Stimulated activated effector memory CD8-positive, alpha-beta T cell treated with anti-CD3 and anti-CD28 coated beads, Interleukin-12 subunit alpha, Interleukin-12 subunit beta, amount 100 ng/mL, for 72 hours (primary cell): ENCODE measurements at regions not wholly inside any gene's neighbourhood (a gene's known extent, or its start where the extent isn't known, plus 50 kb on each side); places are given as distances from the start of the nearest gene placed in this dataset.
"Not testable (repeated sequence)": the region's sequence is repeated elsewhere in the genome, so short reads cannot be mapped to it uniquely, and the experiment has no call there.

Experiments used
- ATAC-seq: fragments of 150-1000 bp; cut with Tn5 transposase; 2 replicates; pipeline ENCODE4 v1.10.0; 2021
- DNase-seq, 2 donors: peaks; one replicate each; pipeline ENCODE4 v3.0.0; 2021 to 2022; ENCODE audit warnings: low spot score in 2 of 2
- H3K27ac Mint-ChIP-seq: one replicate; pipeline ENCODE4 v1.8.0; 2022; ENCODE audit warnings: mild to moderate bottlenecking, mixed read lengths
- H3K36me3 Mint-ChIP-seq: one replicate; pipeline ENCODE4 v1.8.0; 2022; ENCODE audit warnings: mild to moderate bottlenecking, mixed read lengths
- H3K4me1 Mint-ChIP-seq: one replicate; pipeline ENCODE4 v1.8.0; 2022; ENCODE audit warnings: mixed read lengths
- H3K4me3 Mint-ChIP-seq: one replicate; pipeline ENCODE4 v1.8.0; 2022; ENCODE audit warnings: mild to moderate bottlenecking, mixed read lengths
- H3K9me3 Mint-ChIP-seq: one replicate; pipeline ENCODE4 v1.8.0; 2022; ENCODE audit warnings: mixed read lengths

GRCh38 chr2:67312871-67313270, 84.3 kb upstream of the ETAA1 start:
- Mint-ChIP-seq H3K9me3 (no peaks in the 10 kb centered on the region), H3K36me3 (no peaks in the 10 kb centered on the region), H3K4me1 (no peaks in the 10 kb centered on the region)

GRCh38 chr2:67313536-67313935, 83.6 kb upstream of the ETAA1 start:
- no peak overlapping the region for H3K27ac Mint-ChIP-seq
- no peak for ATAC-seq
- no peaks in the 10 kb centered on the region for H3K4me1 Mint-ChIP-seq
- H3K4me3 Mint-ChIP-seq, result no peak overlapping the region
- no peak for DNase-seq
- H3K9me3 Mint-ChIP-seq, result no peaks in the 10 kb centered on the region
- H3K36me3 Mint-ChIP-seq, result no peaks in the 10 kb centered on the region

More at GRCh38 chr2:67312871-67313270, 84.3 kb upstream of the ETAA1 start:
- ATAC-seq (no peak), DNase-seq (no peak)
- Mint-ChIP-seq H3K4me3 (no peak overlapping the region), H3K27ac (no peak overlapping the region)

GRCh38 chr2:67318031-67318430, 79.1 kb upstream of the ETAA1 start:
- ATAC-seq (no peak), DNase-seq (no peak)
- no peak overlapping the region for H3K4me3 Mint-ChIP-seq
- H3K9me3 Mint-ChIP-seq, result no peaks in the 10 kb centered on the region
- H3K36me3 Mint-ChIP-seq, result no peaks in the 10 kb centered on the region
- H3K4me1 Mint-ChIP-seq, result no peaks in the 10 kb centered on the region
- H3K27ac Mint-ChIP-seq, result no peak overlapping the region

GRCh38 chr2:67318563-67318962, 78.6 kb upstream of the ETAA1 start:
- Mint-ChIP-seq H3K4me3 (no peak overlapping the region), H3K27ac (no peak overlapping the region), H3K9me3 (no peaks in the 10 kb centered on the region), H3K4me1 (no peaks in the 10 kb centered on the region), H3K36me3 (no peaks in the 10 kb centered on the region)
- ATAC-seq (no peak), DNase-seq (no peak)

GRCh38 chr2:67318993-67319481, 78.1 kb upstream of the ETAA1 start:
- no peaks in the 10 kb centered on the region for H3K9me3 Mint-ChIP-seq
- H3K4me3 Mint-ChIP-seq, result no peak overlapping the region
- DNase-seq (no peak), ATAC-seq (no peak)
- no peaks in the 10 kb centered on the region for H3K4me1 Mint-ChIP-seq
- H3K27ac Mint-ChIP-seq, result no peak overlapping the region
- H3K36me3 Mint-ChIP-seq, result no peaks in the 10 kb centered on the region

- DNase-seq (no peak), ATAC-seq (no peak)
- Mint-ChIP-seq H3K4me1 (no peaks in the 10 kb centered on the region), H3K36me3 (no peaks in the 10 kb centered on the region), H3K9me3 (no peaks in the 10 kb centered on the region), H3K27ac (no peak overlapping the region), H3K4me3 (no peak overlapping the region)
Observed at GRCh38 chr2:67320861-67321587, 76.1 kb upstream of the ETAA1 start.

- Mint-ChIP-seq H3K36me3 (no peaks in the 10 kb centered on the region), H3K4me1 (no peaks in the 10 kb centered on the region), H3K9me3 (no peaks in the 10 kb centered on the region), H3K27ac (no peak overlapping the region), H3K4me3 (no peak overlapping the region)
- ATAC-seq (no peak), DNase-seq (no peak)
Observed at GRCh38 chr2:67321588-67321903, 75.6 kb upstream of the ETAA1 start.

GRCh38 chr2:67322353-67323001, 74.7 kb upstream of the ETAA1 start:
- H3K9me3 Mint-ChIP-seq, result no peaks in the 10 kb centered on the region
- ATAC-seq, result peak; percentile 39
- H3K27ac Mint-ChIP-seq, result no peak overlapping the region
- no peak for DNase-seq
- no peaks in the 10 kb centered on the region for H3K4me1 Mint-ChIP-seq
- H3K36me3 Mint-ChIP-seq, result no peaks in the 10 kb centered on the region
- H3K4me3 Mint-ChIP-seq, result no peak overlapping the region

- H3K4me3 Mint-ChIP-seq, result no peak overlapping the region
- DNase-seq, result no peak
- H3K4me1 Mint-ChIP-seq, result no peaks in the 10 kb centered on the region
- no peaks in the 10 kb centered on the region for H3K36me3 Mint-ChIP-seq
- no peak overlapping the region for H3K27ac Mint-ChIP-seq
- ATAC-seq, result no peak
- H3K9me3 Mint-ChIP-seq, result no peaks in the 10 kb centered on the region
Observed at GRCh38 chr2:67323209-67323991, 73.7 kb upstream of the ETAA1 start.

- Mint-ChIP-seq H3K9me3 (no peaks in the 10 kb centered on the region), H3K4me3 (no peak overlapping the region), H3K36me3 (no peaks in the 10 kb centered on the region), H3K4me1 (no peaks in the 10 kb centered on the region), H3K27ac (no peak overlapping the region)
- no peak for ATAC-seq
- DNase-seq, result no peak
Observed at GRCh38 chr2:67329513-67329912, 67.6 kb upstream of the ETAA1 start.

- H3K4me1 Mint-ChIP-seq, result no peaks in the 10 kb centered on the region
- ATAC-seq (no peak), DNase-seq (no peak)
- H3K9me3 Mint-ChIP-seq, result no peaks in the 10 kb centered on the region
- H3K36me3 Mint-ChIP-seq, result no peaks in the 10 kb centered on the region
- no peak overlapping the region for H3K27ac Mint-ChIP-seq
- no peak overlapping the region for H3K4me3 Mint-ChIP-seq
Observed at GRCh38 chr2:67329951-67330350, 67.2 kb upstream of the ETAA1 start.

- H3K9me3 Mint-ChIP-seq, DNase-seq, H3K4me1 Mint-ChIP-seq, H3K27ac Mint-ChIP-seq, ATAC-seq, H3K4me3 Mint-ChIP-seq, H3K36me3 Mint-ChIP-seq: not testable (repeated sequence)
Observed at GRCh38 chr2:67331419-67332086, 65.6 kb upstream of the ETAA1 start.

GRCh38 chr2:67337903-67338302, 59.2 kb upstream of the ETAA1 start:
- Mint-ChIP-seq H3K4me1 (no peaks in the 10 kb centered on the region), H3K4me3 (no peak overlapping the region), H3K36me3 (no peaks in the 10 kb centered on the region), H3K27ac (no peak overlapping the region), H3K9me3 (peaks cover 3% of the 10 kb centered on the region)
- DNase-seq (no peak), ATAC-seq (no peak)

GRCh38 chr2:67338601-67339233, 58.4 kb upstream of the ETAA1 start:
- Mint-ChIP-seq H3K4me3 (no peak overlapping the region), H3K9me3 (peaks cover 3% of the 10 kb centered on the region), H3K4me1 (no peaks in the 10 kb centered on the region), H3K36me3 (no peaks in the 10 kb centered on the region), H3K27ac (no peak overlapping the region)
- DNase-seq (no peak), ATAC-seq (no peak)
